ENCODE measurements at regions not wholly inside any gene's neighbourhood (a gene's known extent, or its start where the extent isn't known, plus 50 kb on each side); places are given as distances from the start of the nearest gene placed in this dataset.
"Not testable (repeated sequence)": the region's sequence is repeated elsewhere in the genome, so short reads cannot be mapped to it uniquely, and the experiment has no call there.

DNA sequence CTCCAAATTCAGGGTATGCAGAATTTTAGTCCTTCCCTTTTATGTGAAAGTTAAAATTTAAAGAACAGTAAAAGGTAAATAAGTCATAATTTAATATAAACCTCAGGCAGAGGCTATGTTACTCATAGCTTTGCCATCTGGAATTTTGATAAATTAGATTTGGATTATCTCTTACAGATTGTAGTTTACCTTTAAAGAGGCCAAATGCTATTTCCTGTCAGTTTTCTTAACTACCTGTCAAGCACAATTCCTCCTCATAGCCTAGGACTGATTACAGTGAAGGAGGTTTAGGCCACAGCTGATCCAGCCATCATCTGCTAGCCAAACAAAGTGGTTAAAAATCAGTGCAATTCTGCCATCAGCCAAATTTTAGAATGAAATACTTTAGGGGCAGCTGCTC, 128.1 kb downstream of the MFAP3L start:
- no peak overlapping the region for H3K4me2 ChIP-seq (ENCODE audit: low read depth, low read length)
- H3K4me3 ChIP-seq (ENCODE audit: low read length), result no peak overlapping the region
- H3F3A ChIP-seq (ENCODE audit: insufficient read depth, low read length), result no peaks in the 10 kb centered on the region
- no peak overlapping the region for H2AFZ ChIP-seq (ENCODE audit: low read length)
- H3K9me3 ChIP-seq (replicated peaks; ENCODE audit: insufficient read depth, low read length), result no peaks in the 10 kb centered on the region
- H3K27ac ChIP-seq (ENCODE audit: low read length), result no peak overlapping the region
- TF ChIP-seq EZH2phosphoT487 (IDR thresholded peaks at IDR 0.05; ENCODE audit: low read length) (no peak), CTCF (IDR thresholded peaks at IDR 0.05; ENCODE audit: low read length) (no peak), EZH2 (optimal IDR thresholded peaks at IDR 0.05; ENCODE audit: low read depth, low read length) (no peak)
- H3K9ac ChIP-seq (ENCODE audit: low read length), result no peak overlapping the region
- H3K79me2 ChIP-seq (ENCODE audit: low read length), result no peaks in the 10 kb centered on the region
- H3K4me1 ChIP-seq (ENCODE audit: low read length), result no peaks in the 10 kb centered on the region
- no peaks in the 10 kb centered on the region for H4K20me1 ChIP-seq (ENCODE audit: insufficient read depth, low read length)
- no peaks in the 10 kb centered on the region for H3K27me3 ChIP-seq (replicated peaks; ENCODE audit: insufficient read depth, low read length)
- H3K36me3 ChIP-seq (replicated peaks; ENCODE audit: insufficient read depth, low read length), result no peaks in the 10 kb centered on the region
- H3K9me2 ChIP-seq (replicated peaks; ENCODE audit: insufficient read depth, low read length), result no peaks in the 10 kb centered on the region
- DNase-seq, result no peak

GRCh38 chr4:169894767-169895166, 131.4 kb downstream of the MFAP3L start:
- not testable (repeated sequence) for H3K27ac ChIP-seq (ENCODE audit: low read length); H3K9me2 ChIP-seq (replicated peaks; ENCODE audit: insufficient read depth, low read length); H3K36me3 ChIP-seq (replicated peaks; ENCODE audit: insufficient read depth, low read length); H3K4me2 ChIP-seq (ENCODE audit: low read depth, low read length); H3K27me3 ChIP-seq (replicated peaks; ENCODE audit: insufficient read depth, low read length); H4K20me1 ChIP-seq (ENCODE audit: insufficient read depth, low read length); H3K9me3 ChIP-seq (replicated peaks; ENCODE audit: insufficient read depth, low read length); H3K9ac ChIP-seq (ENCODE audit: low read length); H3K4me1 ChIP-seq (ENCODE audit: low read length); H3K4me3 ChIP-seq (ENCODE audit: low read length); H2AFZ ChIP-seq (ENCODE audit: low read length); H3F3A ChIP-seq (ENCODE audit: insufficient read depth, low read length); H3K79me2 ChIP-seq (ENCODE audit: low read length); DNase-seq

- Histone ChIP-seq H3K9ac (ENCODE audit: low read length) (no peak overlapping the region), H3K4me2 (ENCODE audit: low read depth, low read length) (no peak overlapping the region), H3K27ac (ENCODE audit: low read length) (no peak overlapping the region), H3K4me1 (ENCODE audit: low read length) (no peaks in the 10 kb centered on the region), H3F3A (ENCODE audit: insufficient read depth, low read length) (no peaks in the 10 kb centered on the region), H3K36me3 (replicated peaks; ENCODE audit: insufficient read depth, low read length) (no peaks in the 10 kb centered on the region), H2AFZ (ENCODE audit: low read length) (no peak overlapping the region), H4K20me1 (ENCODE audit: insufficient read depth, low read length) (no peaks in the 10 kb centered on the region), H3K79me2 (ENCODE audit: low read length) (no peaks in the 10 kb centered on the region), H3K4me3 (ENCODE audit: low read length) (no peak overlapping the region), H3K27me3 (replicated peaks; ENCODE audit: insufficient read depth, low read length) (no peaks in the 10 kb centered on the region), H3K9me3 (replicated peaks; ENCODE audit: insufficient read depth, low read length) (no peaks in the 10 kb centered on the region), H3K9me2 (replicated peaks; ENCODE audit: insufficient read depth, low read length) (no peaks in the 10 kb centered on the region)
- no peak for TF ChIP-seq EZH2phosphoT487 (IDR thresholded peaks at IDR 0.05; ENCODE audit: low read length)
- no peak for TF ChIP-seq CTCF (IDR thresholded peaks at IDR 0.05; ENCODE audit: low read length)
- no peak for TF ChIP-seq EZH2 (optimal IDR thresholded peaks at IDR 0.05; ENCODE audit: low read depth, low read length)
- DNase-seq, result no peak
Observed at GRCh38 chr4:169885893-169886292, 128.1 kb upstream of the HPF1 start.

- H3K4me2 ChIP-seq (ENCODE audit: low read depth, low read length), result no peak overlapping the region
- no peak overlapping the region for H3K4me3 ChIP-seq (ENCODE audit: low read length)
- H3F3A ChIP-seq (ENCODE audit: insufficient read depth, low read length), result no peaks in the 10 kb centered on the region
- H3K36me3 ChIP-seq (replicated peaks; ENCODE audit: insufficient read depth, low read length), result no peaks in the 10 kb centered on the region
- no peaks in the 10 kb centered on the region for H3K27me3 ChIP-seq (replicated peaks; ENCODE audit: insufficient read depth, low read length)
- H4K20me1 ChIP-seq (ENCODE audit: insufficient read depth, low read length), result no peaks in the 10 kb centered on the region
- H3K9me3 ChIP-seq (replicated peaks; ENCODE audit: insufficient read depth, low read length), result no peaks in the 10 kb centered on the region
- TF ChIP-seq EZH2 (optimal IDR thresholded peaks at IDR 0.05; ENCODE audit: low read depth, low read length), result no peak
- no peak for TF ChIP-seq EZH2phosphoT487 (IDR thresholded peaks at IDR 0.05; ENCODE audit: low read length)
- no peak for TF ChIP-seq CTCF (IDR thresholded peaks at IDR 0.05; ENCODE audit: low read length)
- H3K9ac ChIP-seq (ENCODE audit: low read length), result no peak overlapping the region
- no peak overlapping the region for H3K27ac ChIP-seq (ENCODE audit: low read length)
- H2AFZ ChIP-seq (ENCODE audit: low read length), result no peak overlapping the region
- H3K79me2 ChIP-seq (ENCODE audit: low read length), result no peaks in the 10 kb centered on the region
- no peaks in the 10 kb centered on the region for H3K9me2 ChIP-seq (replicated peaks; ENCODE audit: insufficient read depth, low read length)
- DNase-seq, result no peak
- H3K4me1 ChIP-seq (ENCODE audit: low read length), result no peaks in the 10 kb centered on the region
Observed at GRCh38 chr4:169881769-169882168, 124.0 kb upstream of the HPF1 start.

Data from MM.1S (cell line).